LNCaP clone FGC (cell line): ENCODE measurements at regions not wholly inside any gene's neighbourhood (a gene's known extent, or its start where the extent isn't known, plus 50 kb on each side); places are given as distances from the start of the nearest gene placed in this dataset.

Experiments used
- DNase-seq: peaks from one replicate; pipeline ENCODE4 v3.0.0-alpha.2; 2011; ENCODE audit warnings: low read depth
- H3K4me3 ChIP-seq: 2 replicates; pipeline ENCODE4 v1.5.1; 2011; ENCODE audit warnings: mild to moderate bottlenecking, low read depth, low read length, control low read depth
- CTCF ChIP-seq: IDR thresholded peaks from 2 replicates; pipeline ENCODE4 v1.5.1; 2012; ENCODE audit warnings: mild to moderate bottlenecking; ENCODE audit not compliant: control insufficient read depth, insufficient read depth; ENCODE audit errors: extremely low read depth

GRCh38 chr1:81548918-81549587, 251.7 kb upstream of the ADGRL2 start:
- H3K4me3 ChIP-seq, result no peak overlapping the region
- TF ChIP-seq CTCF, result no peak
- DNase-seq, result no peak

DNA sequence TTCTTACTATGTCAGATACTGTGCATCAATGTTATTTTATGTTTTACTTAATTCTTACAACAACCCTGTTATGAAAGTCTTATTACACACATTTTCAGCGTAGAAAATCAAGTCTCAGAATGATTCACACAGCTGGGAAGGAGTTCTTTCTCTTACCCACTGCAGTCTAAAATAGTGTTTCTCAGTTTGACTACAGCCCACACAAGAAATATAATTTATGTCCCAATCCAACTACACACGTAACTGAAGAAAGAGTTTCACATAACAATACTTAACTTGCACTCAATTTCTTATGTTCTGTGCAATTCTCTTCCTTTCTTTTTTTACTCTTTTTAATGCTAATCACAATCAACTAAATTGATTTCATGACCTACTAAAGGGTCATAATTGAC, 252.8 kb upstream of the ADGRL2 start:
- no peak overlapping the region for H3K4me3 ChIP-seq
- no peak for TF ChIP-seq CTCF
- no peak for DNase-seq

DNA sequence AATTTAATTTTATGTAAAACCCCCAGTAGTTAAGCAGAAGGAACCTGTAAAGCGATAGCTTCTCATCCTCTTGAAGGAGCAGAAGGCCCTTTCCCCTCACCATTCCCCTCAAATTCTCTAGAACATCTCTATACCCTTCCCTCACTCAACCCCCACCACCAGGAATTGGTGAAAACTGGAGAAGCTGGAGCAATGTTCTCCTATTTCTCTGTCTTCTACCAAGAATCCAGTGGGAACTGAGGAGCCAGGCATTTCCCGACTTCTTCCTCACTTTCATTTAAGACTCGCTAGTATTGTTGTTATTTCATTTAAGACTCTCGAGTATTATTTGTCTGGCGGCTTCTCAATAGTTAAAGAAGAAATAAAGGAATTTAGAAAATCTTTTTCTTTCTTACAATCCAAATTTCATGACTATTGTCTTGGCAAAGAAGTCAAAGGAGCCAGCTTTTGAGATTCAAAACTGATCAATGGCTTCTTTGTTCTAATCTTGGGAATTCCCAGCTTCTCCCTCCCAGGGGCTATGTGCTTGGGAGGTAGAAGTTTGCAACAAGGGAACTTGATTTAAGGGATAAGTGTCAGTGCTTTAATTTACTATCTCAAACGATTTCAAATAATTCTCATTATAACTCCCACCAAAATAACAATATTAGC, 253.3 kb upstream of the ADGRL2 start:
- no peak overlapping the region for H3K4me3 ChIP-seq
- no peak for DNase-seq
- TF ChIP-seq CTCF, result no peak

GRCh38 chr1:81545734-81546133, 255.0 kb upstream of the ADGRL2 start:
- DNase-seq, result no peak
- H3K4me3 ChIP-seq, result no peak overlapping the region
- TF ChIP-seq CTCF, result no peak

GRCh38 chr1:81543764-81544163, 257.0 kb upstream of the ADGRL2 start:
- DNase-seq, result no peak
- TF ChIP-seq CTCF, result no peak
- H3K4me3 ChIP-seq, result no peak overlapping the region

GRCh38 chr1:81542196-81542595, 258.5 kb upstream of the ADGRL2 start:
- no peak for TF ChIP-seq CTCF
- no peak overlapping the region for H3K4me3 ChIP-seq
- no peak for DNase-seq

DNA sequence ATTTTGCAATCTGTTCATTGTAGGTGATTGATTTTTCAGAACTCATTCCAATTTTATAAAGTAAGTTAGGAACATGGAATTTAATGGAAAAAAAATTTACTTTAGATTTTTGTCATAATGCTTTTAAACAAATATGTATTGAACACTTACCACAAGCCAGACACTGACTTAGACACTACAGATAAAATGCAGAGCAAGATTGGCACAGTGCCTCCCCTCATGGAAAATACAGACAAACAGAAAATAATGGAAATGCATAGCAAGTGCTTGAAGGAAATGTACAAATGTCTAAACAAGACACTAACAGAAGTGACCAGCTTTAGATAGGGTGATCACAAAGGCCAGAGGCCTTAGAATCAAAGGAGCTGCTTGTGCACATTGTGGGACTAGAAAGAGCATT, 260.5 kb upstream of the ADGRL2 start:
- no peak overlapping the region for H3K4me3 ChIP-seq
- TF ChIP-seq CTCF, result no peak
- no peak for DNase-seq
